ENCODE measurements at regions not wholly inside any gene's neighbourhood (a gene's known extent, or its start where the extent isn't known, plus 50 kb on each side); places are given as distances from the start of the nearest gene placed in this dataset.

- Mint-ChIP-seq H3K27ac (no peak overlapping the region), H3K27me3 (peaks cover 16% of the 10 kb centered on the region), H3K4me3 (no peak overlapping the region), H3K4me1 (no peaks in the 10 kb centered on the region), H3K9me3 (ENCODE audit: insufficient read depth) (no peaks in the 10 kb centered on the region)
- TF ChIP-seq EZH2 (IDR thresholded peaks at IDR 0.05; ENCODE audit: borderline replicate concordance, insufficient read depth, low read depth, low read length, poor library complexity, severe bottlenecking) (no peak), CTCF (IDR thresholded peaks at IDR 0.05) (peak; percentile 77)
- no peaks in the 10 kb centered on the region for H3K79me2 ChIP-seq (ENCODE audit: control insufficient read depth, insufficient read depth, low read length)
- peak; percentile 64 for DNase-seq
- WGBS (ENCODE audit: insufficient coverage), result no CpG with 5 or more reads among the region's 2 CpGs
- ATAC-seq (ENCODE audit: low read depth), result peak; percentile 58
- peaks cover 0 to 5% (median 0%) of the 10 kb centered on the region in 3 donors for H3K9me3 ChIP-seq (ENCODE audit: control extremely low read depth in 1 of 3, control insufficient read depth in 2 of 3, insufficient read depth in 1 of 3, low read length in 2 of 3)
- no peak overlapping the region for H2AFZ ChIP-seq (ENCODE audit: insufficient read depth, low read depth, low read length, poor library complexity, severe bottlenecking)
- POLR2A ChIA-PET, result no interaction called here
- H3K9ac ChIP-seq (ENCODE audit: low read length), result no peak overlapping the region
- H3K27ac ChIP-seq (ENCODE audit: low read length in 2 of 2), result no peak overlapping the region
- intact Hi-C loops (cut with micrococcal nuclease), result loop anchor here (1.0 to 5.0 kb wide), 6 partner anchors 40 to 645 kb away; partner anchors contain the start of genes CDC73 and RGS2
- H4K20me1 ChIP-seq (ENCODE audit: control insufficient read depth, insufficient read depth, low read length, poor library complexity, severe bottlenecking), result no peaks in the 10 kb centered on the region
- H3K4me1 ChIP-seq (ENCODE audit: control insufficient read depth in 2 of 2, insufficient read depth in 2 of 2, low read length in 2 of 2), result no peaks in the 10 kb centered on the region
- no peak overlapping the region for H3K4me2 ChIP-seq (replicated peaks; ENCODE audit: low read depth, low read length, poor library complexity, severe bottlenecking)
- H3K4me3 ChIP-seq (ENCODE audit: control extremely low read depth in 1 of 5, extremely low read depth in 1 of 5, insufficient read depth in 1 of 5, low read depth in 2 of 5, low read length in 4 of 5), result no peak overlapping the region
- peaks cover 0 to 14% (median 10%) of the 10 kb centered on the region in 4 experiments for H3K27me3 ChIP-seq (replicated peaks in 1 of 4; ENCODE audit: control extremely low read depth in 1 of 4, control insufficient read depth in 3 of 4, insufficient read depth in 4 of 4, low read length in 3 of 4)
- CTCF ChIA-PET, result interaction anchor here (0.6 to 6.5 kb wide), 34 partner anchors 12 to 581 kb away, joined by 3 to 188 read pairs (median 5); partner anchors contain the start of genes RGS2, RO60 and UCHL5
- no peaks in the 10 kb centered on the region for H3K36me3 ChIP-seq (replicated peaks in 1 of 2; ENCODE audit: control extremely low read depth in 1 of 2, control insufficient read depth in 1 of 2, extremely low read depth in 1 of 2, insufficient read depth in 2 of 2, low read length in 1 of 2)
These were observed 97.9 kb upstream of the RGS1 start for GRCh38 chr1:192477630-192478029.

- Histone ChIP-seq H3K4me2 (replicated peaks; ENCODE audit: low read depth, low read length, poor library complexity, severe bottlenecking) (no peak overlapping the region), H3K36me3 (replicated peaks in 1 of 2; ENCODE audit: control extremely low read depth in 1 of 2, control insufficient read depth in 1 of 2, extremely low read depth in 1 of 2, insufficient read depth in 2 of 2, low read length in 1 of 2) (no peaks in the 10 kb centered on the region), H2AFZ (ENCODE audit: insufficient read depth, low read depth, low read length, poor library complexity, severe bottlenecking) (no peak overlapping the region), H3K4me3 (ENCODE audit: control extremely low read depth in 1 of 5, extremely low read depth in 1 of 5, insufficient read depth in 1 of 5, low read depth in 2 of 5, low read length in 4 of 5) (no peak overlapping the region), H4K20me1 (ENCODE audit: control insufficient read depth, insufficient read depth, low read length, poor library complexity, severe bottlenecking) (no peaks in the 10 kb centered on the region), H3K9me3 (ENCODE audit: control extremely low read depth in 1 of 3, control insufficient read depth in 2 of 3, insufficient read depth in 1 of 3, low read length in 2 of 3) (no peaks in the 10 kb centered on the region), H3K79me2 (ENCODE audit: control insufficient read depth, insufficient read depth, low read length) (no peaks in the 10 kb centered on the region), H3K9ac (ENCODE audit: low read length) (no peak overlapping the region), H3K27ac (ENCODE audit: low read length in 2 of 2) (no peak overlapping the region), H3K27me3 (replicated peaks in 1 of 4; ENCODE audit: control extremely low read depth in 1 of 4, control insufficient read depth in 3 of 4, insufficient read depth in 4 of 4, low read length in 3 of 4) (no peaks in the 10 kb centered on the region), H3K4me1 (ENCODE audit: control insufficient read depth in 2 of 2, insufficient read depth in 2 of 2, low read length in 2 of 2) (no peaks in the 10 kb centered on the region)
- Mint-ChIP-seq H3K27ac (no peak overlapping the region), H3K9me3 (ENCODE audit: insufficient read depth) (no peaks in the 10 kb centered on the region), H3K4me1 (peaks cover 6% of the 10 kb centered on the region), H3K27me3 (no peaks in the 10 kb centered on the region), H3K4me3 (no peak overlapping the region)
- TF ChIP-seq CTCF (IDR thresholded peaks at IDR 0.05) (no peak), EZH2 (IDR thresholded peaks at IDR 0.05; ENCODE audit: borderline replicate concordance, insufficient read depth, low read depth, low read length, poor library complexity, severe bottlenecking) (no peak)
- ChIA-PET POLR2A (no interaction called here), CTCF (no interaction called here)
- ATAC-seq (ENCODE audit: low read depth), result no peak
- intact Hi-C loops (cut with micrococcal nuclease), result no loop called here
- no peak for DNase-seq
- WGBS (ENCODE audit: insufficient coverage), result no CpG with 5 or more reads among the region's 1 CpG
These were observed 89.7 kb upstream of the RGS1 start for GRCh38 chr1:192485692-192486436.

Measured in B cell (primary cell).